B cell (primary cell): ENCODE measurements at regions not wholly inside any gene's neighbourhood (a gene's known extent, or its start where the extent isn't known, plus 50 kb on each side); places are given as distances from the start of the nearest gene placed in this dataset.

ENCODE experiments used
- EZH2 ChIP-seq: IDR thresholded peaks from 2 replicates; pipeline ENCODE4 v1.6.1; 2012; ENCODE audit warnings: borderline replicate concordance, low read depth, mild to moderate bottlenecking, moderate library complexity, low read length; ENCODE audit not compliant: insufficient read depth, poor library complexity, severe bottlenecking
- TF ChIP-seq, protein P1 (sequence below): fragments of 200-600 bp; IDR thresholded peaks from one replicate; pipeline ENCODE4 v1.8.0; 2022; ENCODE audit warnings: antibody characterized with exemption, mild to moderate bottlenecking

DNA sequence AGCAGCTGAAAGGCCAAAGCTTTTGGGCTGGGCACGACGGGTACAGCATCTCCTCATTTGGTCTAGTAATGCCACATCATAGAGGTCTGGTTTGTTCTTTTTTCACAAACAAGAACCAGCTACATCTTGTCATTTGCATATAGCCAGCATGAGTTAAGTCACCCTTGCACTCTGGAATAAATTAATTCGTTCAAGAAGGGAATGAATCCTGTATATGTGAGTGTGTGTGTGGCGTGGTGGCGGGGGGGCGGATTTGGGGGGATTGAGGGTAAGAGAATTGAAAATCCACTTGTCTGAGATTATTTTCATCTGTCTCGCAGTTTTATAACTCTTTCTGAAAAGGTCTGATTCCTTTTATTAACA lies 380.0 kb upstream of the CAMK1G start:
- TF ChIP-seq, protein P1, sequence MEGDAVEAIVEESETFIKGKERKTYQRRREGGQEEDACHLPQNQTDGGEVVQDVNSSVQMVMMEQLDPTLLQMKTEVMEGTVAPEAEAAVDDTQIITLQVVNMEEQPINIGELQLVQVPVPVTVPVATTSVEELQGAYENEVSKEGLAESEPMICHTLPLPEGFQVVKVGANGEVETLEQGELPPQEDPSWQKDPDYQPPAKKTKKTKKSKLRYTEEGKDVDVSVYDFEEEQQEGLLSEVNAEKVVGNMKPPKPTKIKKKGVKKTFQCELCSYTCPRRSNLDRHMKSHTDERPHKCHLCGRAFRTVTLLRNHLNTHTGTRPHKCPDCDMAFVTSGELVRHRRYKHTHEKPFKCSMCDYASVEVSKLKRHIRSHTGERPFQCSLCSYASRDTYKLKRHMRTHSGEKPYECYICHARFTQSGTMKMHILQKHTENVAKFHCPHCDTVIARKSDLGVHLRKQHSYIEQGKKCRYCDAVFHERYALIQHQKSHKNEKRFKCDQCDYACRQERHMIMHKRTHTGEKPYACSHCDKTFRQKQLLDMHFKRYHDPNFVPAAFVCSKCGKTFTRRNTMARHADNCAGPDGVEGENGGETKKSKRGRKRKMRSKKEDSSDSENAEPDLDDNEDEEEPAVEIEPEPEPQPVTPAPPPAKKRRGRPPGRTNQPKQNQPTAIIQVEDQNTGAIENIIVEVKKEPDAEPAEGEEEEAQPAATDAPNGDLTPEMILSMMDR: no peak
- TF ChIP-seq EZH2: no peak
